WTC11 (cell line): ENCODE measurements at regions not wholly inside any gene's neighbourhood (a gene's known extent, or its start where the extent isn't known, plus 50 kb on each side); places are given as distances from the start of the nearest gene placed in this dataset.

ENCODE experiments used
- ATAC-seq: fragments of 200-7000 bp; cut with Tn5 transposase; 2 replicates; pipeline ENCODE4 v1.10.0; 2021; ENCODE audit warnings: mild to moderate bottlenecking, moderate library complexity
- CTCF ChIA-PET: fragments of 300-600 bp; sonication (Branson Sonifier 250); formaldehyde crosslinking; loops from one replicate; lab custom pipeline; 2021; ENCODE audit warnings: antibody characterized with exemption; lab: Charles Lee
- POLR2A ChIA-PET: fragments of 350-600 bp; sonication (Branson Sonifier 250); formaldehyde crosslinking; loops from one replicate; lab custom pipeline; 2021; ENCODE audit warnings: antibody characterized with exemption; lab: Charles Lee
- DNase-seq: peaks from one replicate; pipeline ENCODE4 v3.0.0; 2021; ENCODE audit warnings: low spot score
- H3K27ac Mint-ChIP-seq: 2 replicates; pipeline ENCODE4 v1.8.0; 2021; ENCODE audit warnings: mixed read lengths
- H3K27me3 Mint-ChIP-seq: 2 replicates; pipeline ENCODE4 v1.8.0; 2021; ENCODE audit warnings: low read depth, mild to moderate bottlenecking, moderate library complexity, mixed read lengths
- H3K36me3 Mint-ChIP-seq: 2 replicates; pipeline ENCODE4 v1.8.0; 2021; ENCODE audit warnings: mixed read lengths
- H3K4me1 Mint-ChIP-seq: 2 replicates; pipeline ENCODE4 v1.8.0; 2022; ENCODE audit warnings: mixed read lengths
- H3K4me3 Mint-ChIP-seq: 2 replicates; pipeline ENCODE4 v1.8.0; 2021; ENCODE audit warnings: mild to moderate bottlenecking, moderate library complexity, mixed read lengths
- H3K9me3 Mint-ChIP-seq: 2 replicates; pipeline ENCODE4 v1.8.0; 2021; ENCODE audit warnings: mixed read lengths
- ATF2 ChIP-seq: sonication (generic); formaldehyde crosslinking; IDR thresholded peaks from 2 replicates; pipeline ENCODE4 v1.8.1; 2022; ENCODE audit warnings: low read depth, missing genetic modification reagents, borderline replicate concordance
- CBFB ChIP-seq: sonication (generic); formaldehyde crosslinking; IDR thresholded peaks from 2 replicates; pipeline ENCODE4 v1.8.1; 2022; ENCODE audit warnings: mild to moderate bottlenecking, low read depth, missing genetic modification reagents
- CDX4 ChIP-seq: fragments of 250-450 bp; sonication (Bioruptor Pico); IDR thresholded peaks from 2 replicates; pipeline ENCODE4 v1.9.0; 2021; ENCODE audit warnings: moderate library complexity, mild to moderate bottlenecking, inconsistent platforms, borderline replicate concordance
- CTCF ChIP-seq: fragments of 200-600 bp; IDR thresholded peaks from 2 replicates; pipeline ENCODE4 v1.8.0; 2022; ENCODE audit warnings: antibody characterized with exemption
- E2F1 ChIP-seq: sonication (generic); formaldehyde crosslinking; IDR thresholded peaks from 2 replicates; pipeline ENCODE4 v1.8.0; 2022; ENCODE audit warnings: mild to moderate bottlenecking, missing genetic modification reagents
- E2F5 ChIP-seq: sonication (generic); formaldehyde crosslinking; IDR thresholded peaks from 2 replicates; pipeline ENCODE4 v1.8.1; 2022; ENCODE audit warnings: mild to moderate bottlenecking, moderate library complexity, missing genetic modification reagents
- EMX1 ChIP-seq: fragments of 250-450 bp; sonication (Bioruptor Pico); IDR thresholded peaks from 2 replicates; pipeline ENCODE4 v1.8.0; 2021; ENCODE audit warnings: mild to moderate bottlenecking
- ETV6 ChIP-seq: sonication (generic); formaldehyde crosslinking; IDR thresholded peaks from 2 replicates; pipeline ENCODE4 v1.8.1; 2022; ENCODE audit warnings: mild to moderate bottlenecking, missing genetic modification reagents
- FOXK1 ChIP-seq: sonication (generic); formaldehyde crosslinking; IDR thresholded peaks from 2 replicates; pipeline ENCODE4 v1.8.0; 2022; ENCODE audit warnings: mild to moderate bottlenecking, moderate library complexity, missing genetic modification reagents
- FOXP1 ChIP-seq: sonication (generic); formaldehyde crosslinking; IDR thresholded peaks from 2 replicates; pipeline ENCODE4 v1.8.0; 2022; ENCODE audit warnings: missing genetic modification reagents, mild to moderate bottlenecking, moderate library complexity, borderline replicate concordance
- GTF2I ChIP-seq: fragments of 250-450 bp; sonication (Bioruptor Pico); conservative IDR thresholded peaks from 2 replicates; pipeline ENCODE4 v1.4.0; 2021; ENCODE audit warnings: mild to moderate bottlenecking
- HMGA2 ChIP-seq: fragments of 250-450 bp; sonication (Bioruptor Pico); IDR thresholded peaks from 2 replicates; pipeline ENCODE4 v1.4.0; 2021; ENCODE audit warnings: mild to moderate bottlenecking, moderate library complexity
- JAZF1 ChIP-seq: fragments of 250-450 bp; sonication (Bioruptor Pico); IDR thresholded peaks from 2 replicates; pipeline ENCODE4 v1.9.0; 2021; ENCODE audit warnings: moderate library complexity, mild to moderate bottlenecking, inconsistent platforms
- MLX ChIP-seq: sonication (generic); formaldehyde crosslinking; IDR thresholded peaks from 2 replicates; pipeline ENCODE4 v1.8.1; 2023; ENCODE audit warnings: mild to moderate bottlenecking, missing genetic modification reagents, moderate library complexity
- MYBL2 ChIP-seq: sonication (generic); formaldehyde crosslinking; IDR thresholded peaks from 2 replicates; pipeline ENCODE4 v1.8.1; 2023; ENCODE audit warnings: mild to moderate bottlenecking, moderate library complexity, missing genetic modification reagents
- NFYB ChIP-seq: sonication (generic); formaldehyde crosslinking; conservative IDR thresholded peaks from 2 replicates; pipeline ENCODE4 v1.8.0; 2022; ENCODE audit warnings: low read depth, missing genetic modification reagents
- NR3C1 ChIP-seq: sonication (generic); formaldehyde crosslinking; conservative IDR thresholded peaks from 2 replicates; pipeline ENCODE4 v1.8.1; 2023; ENCODE audit warnings: low read depth, mild to moderate bottlenecking, missing genetic modification reagents
- RELA ChIP-seq: sonication (generic); formaldehyde crosslinking; IDR thresholded peaks from 2 replicates; pipeline ENCODE4 v1.8.1; 2022; ENCODE audit warnings: missing genetic modification reagents, mild to moderate bottlenecking, borderline replicate concordance
- RORB ChIP-seq: fragments of 250-450 bp; sonication (Bioruptor Pico); IDR thresholded peaks from 2 replicates; pipeline ENCODE4 v1.9.0; 2021; ENCODE audit warnings: mild to moderate bottlenecking
- SP1 ChIP-seq: sonication (generic); formaldehyde crosslinking; conservative IDR thresholded peaks from 2 replicates; pipeline ENCODE4 v1.8.1; 2022; ENCODE audit warnings: missing genetic modification reagents
- TCF7 ChIP-seq: sonication (generic); formaldehyde crosslinking; IDR thresholded peaks from 2 replicates; pipeline ENCODE4 v1.8.0; 2022; ENCODE audit warnings: mild to moderate bottlenecking, low read depth, missing genetic modification reagents, moderate library complexity
- ZBTB43 ChIP-seq: sonication (generic); formaldehyde crosslinking; IDR thresholded peaks from 2 replicates; pipeline ENCODE4 v1.8.1; 2023; ENCODE audit warnings: mild to moderate bottlenecking, missing genetic modification reagents
- ZMAT4 ChIP-seq: fragments of 250-450 bp; sonication (Bioruptor Pico); IDR thresholded peaks from 2 replicates; pipeline ENCODE4 v1.9.0; 2021; ENCODE audit warnings: mild to moderate bottlenecking
- ZNF138 ChIP-seq: sonication (generic); formaldehyde crosslinking; conservative IDR thresholded peaks from 2 replicates; pipeline ENCODE4 v1.8.1; 2022; ENCODE audit warnings: mild to moderate bottlenecking, moderate library complexity, missing genetic modification reagents
- ZNF219 ChIP-seq: sonication (generic); formaldehyde crosslinking; IDR thresholded peaks from 2 replicates; pipeline ENCODE4 v1.8.0; 2023; ENCODE audit warnings: missing genetic modification reagents, mild to moderate bottlenecking, borderline replicate concordance
- ZNF281 ChIP-seq: sonication (generic); formaldehyde crosslinking; IDR thresholded peaks from 2 replicates; pipeline ENCODE4 v1.8.0; 2023; ENCODE audit warnings: mild to moderate bottlenecking, missing genetic modification reagents

GRCh38 chr18:28740575-28740974 lies 563.6 kb upstream of the CDH2 start:
- DNase-seq: no peak
- Mint-ChIP-seq H3K4me3 (no peak overlapping the region), H3K4me1 (peaks cover 17% of the 10 kb centered on the region)
- POLR2A ChIA-PET: no interaction called here
- TF ChIP-seq E2F5 (CRISPR knock-in tag) (no peak), ZNF219 (CRISPR knock-in tag) (no peak), NR3C1 (CRISPR knock-in tag) (no peak), TCF7 (no peak), MYBL2 (CRISPR knock-in tag) (no peak), E2F1 (CRISPR knock-in tag) (no peak), ATF2 (CRISPR knock-in tag) (no peak), HMGA2 (no peak), JAZF1 (CRISPR knock-in tag) (no peak), FOXP1 (CRISPR knock-in tag) (no peak), MLX (CRISPR knock-in tag) (no peak), CTCF (no peak), NFYB (CRISPR knock-in tag) (no peak), GTF2I (CRISPR knock-in tag) (no peak), RELA (CRISPR knock-in tag) (no peak), ZNF138 (CRISPR knock-in tag) (no peak), SP1 (CRISPR knock-in tag) (no peak)
- TF ChIP-seq, all 79 proteins: peak for 0
- CTCF ChIA-PET: no interaction called here
- Mint-ChIP-seq H3K9me3 (peaks cover 3% of the 10 kb centered on the region; the same call in 1 of the 2 replicates), H3K36me3 (no peaks in the 10 kb centered on the region), H3K27ac (no peak overlapping the region), H3K27me3 (no peaks in the 10 kb centered on the region)
- ATAC-seq: no peak

- H3K4me1 Mint-ChIP-seq: peaks cover 24% of the 10 kb centered on the region
- ChIA-PET POLR2A (no interaction called here), CTCF (no interaction called here)
- no peak for ATAC-seq
- peaks cover 10% of the 10 kb centered on the region for H3K9me3 Mint-ChIP-seq
- no peak for DNase-seq
- no peaks in the 10 kb centered on the region; the same call in 1 of the 2 replicates for H3K36me3 Mint-ChIP-seq
- H3K4me3 Mint-ChIP-seq: no peak overlapping the region
- no peaks in the 10 kb centered on the region for H3K27me3 Mint-ChIP-seq
- no peak overlapping the region for H3K27ac Mint-ChIP-seq
- no peak for TF ChIP-seq RORB (CRISPR knock-in tag)
- TF ChIP-seq CDX4 (CRISPR knock-in tag): no peak
- no peak for TF ChIP-seq CBFB (CRISPR knock-in tag)
- no peak for TF ChIP-seq JAZF1 (CRISPR knock-in tag)
- no peak for TF ChIP-seq ZBTB43 (CRISPR knock-in tag)
- TF ChIP-seq ETV6 (CRISPR knock-in tag): no peak
- TF ChIP-seq FOXK1: no peak
- no peak for TF ChIP-seq ZNF281 (CRISPR knock-in tag)
- TF ChIP-seq EMX1 (CRISPR knock-in tag): no peak
- TF ChIP-seq ZMAT4: no peak
- no peak for TF ChIP-seq RELA (CRISPR knock-in tag)
Measured at GRCh38 chr18:28736951-28737350, 560.0 kb upstream of the CDH2 start.
